C4-2B (cell line): ENCODE measurements at regions not wholly inside any gene's neighbourhood (a gene's known extent, or its start where the extent isn't known, plus 50 kb on each side); places are given as distances from the start of the nearest gene placed in this dataset.
"Not testable (repeated sequence)": the region's sequence is repeated elsewhere in the genome, so short reads cannot be mapped to it uniquely, and the experiment has no call there.

Experiments used
- H3K27ac ChIP-seq: fragments of 450-650 bp; 2 replicates; pipeline ENCODE4 v1.5.1; 2017
- CTCF ChIP-seq: fragments of 450-650 bp; conservative IDR thresholded peaks from 2 replicates; pipeline ENCODE4 v1.5.1; 2017; ENCODE audit warnings: mild to moderate bottlenecking
- ZFX ChIP-seq: fragments of 450-650 bp; IDR thresholded peaks from 2 replicates; pipeline ENCODE4 v1.6.1; 2017

GRCh38 chr1:94769551-94769950, 50.6 kb upstream of the SLC44A3 start:
- H3K27ac ChIP-seq, result no peak overlapping the region
- TF ChIP-seq CTCF (no peak), ZFX (no peak)

GRCh38 chr1:94768036-94768435, 52.1 kb upstream of the SLC44A3 start:
- H3K27ac ChIP-seq, result no peak overlapping the region
- no peak for TF ChIP-seq CTCF
- no peak for TF ChIP-seq ZFX

- no peak overlapping the region for H3K27ac ChIP-seq
- no peak for TF ChIP-seq ZFX
- no peak for TF ChIP-seq CTCF
These were observed 54.2 kb upstream of the SLC44A3 start for GRCh38 chr1:94765958-94766357.

GRCh38 chr1:94759188-94759587, 61.0 kb upstream of the SLC44A3 start:
- TF ChIP-seq ZFX (no peak), CTCF (no peak)
- H3K27ac ChIP-seq, result no peak overlapping the region

GRCh38 chr1:94757931-94758330, 62.2 kb upstream of the SLC44A3 start:
- peak overlapping the region; percentile 35; the same call in 1 of the 2 replicates for H3K27ac ChIP-seq
- TF ChIP-seq CTCF, result no peak
- TF ChIP-seq ZFX, result no peak

- no peak overlapping the region for H3K27ac ChIP-seq
These were observed 64.5 kb upstream of the SLC44A3 start for GRCh38 chr1:94755675-94756074.

GRCh38 chr1:94755016-94755415, 65.1 kb upstream of the SLC44A3 start:
- not testable (repeated sequence) for H3K27ac ChIP-seq

More at GRCh38 chr1:94755675-94756074, 64.5 kb upstream of the SLC44A3 start:
- TF ChIP-seq ZFX, result no peak
- no peak for TF ChIP-seq CTCF

GRCh38 chr1:94754570-94754969, 65.6 kb upstream of the SLC44A3 start:
- H3K27ac ChIP-seq, result no peak overlapping the region
- TF ChIP-seq ZFX, result no peak
- TF ChIP-seq CTCF, result no peak
